Activated CD4-positive, alpha-beta T cell treated with anti-CD3 and anti-CD28 coated beads for 48 hours (primary cell): ENCODE measurements at regions not wholly inside any gene's neighbourhood (a gene's known extent, or its start where the extent isn't known, plus 50 kb on each side); places are given as distances from the start of the nearest gene placed in this dataset.

Experiments used
- DNase-seq: peaks from one replicate; pipeline ENCODE4 v3.0.0-alpha.2; 2020

DNA sequence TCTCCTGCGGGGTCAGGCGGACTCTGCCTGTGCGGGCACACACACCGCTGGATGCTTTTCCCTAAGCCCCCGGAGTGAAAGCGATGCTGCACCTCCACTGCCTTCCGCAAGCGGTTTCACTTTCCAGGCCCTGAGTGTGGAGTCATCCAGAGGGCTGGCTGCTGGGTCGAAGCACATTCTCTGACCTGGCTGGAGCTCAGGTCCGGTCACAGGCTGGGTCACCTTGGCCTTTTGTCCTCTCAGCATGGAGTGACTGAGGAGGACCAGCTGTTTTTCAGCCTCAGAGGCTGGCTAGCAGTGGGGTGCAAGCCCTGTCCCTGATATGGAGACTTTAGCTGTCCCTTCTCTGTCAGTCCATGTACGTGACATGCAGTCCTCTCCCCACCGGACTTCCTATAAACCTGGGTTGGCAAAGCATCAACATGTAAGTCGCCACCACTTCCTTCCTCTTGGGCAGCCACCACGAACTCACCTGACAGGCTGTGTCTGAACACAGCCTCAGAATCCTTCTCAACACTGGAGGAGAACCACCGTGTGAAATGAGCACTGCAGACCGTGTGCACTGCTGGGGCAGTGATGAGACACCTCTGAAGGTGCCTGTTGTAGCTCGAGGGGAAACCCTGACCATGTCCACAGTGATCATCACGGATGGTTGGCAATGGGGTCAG is 51.3 kb downstream of the GADD45G start:
- no peak for DNase-seq

DNA sequence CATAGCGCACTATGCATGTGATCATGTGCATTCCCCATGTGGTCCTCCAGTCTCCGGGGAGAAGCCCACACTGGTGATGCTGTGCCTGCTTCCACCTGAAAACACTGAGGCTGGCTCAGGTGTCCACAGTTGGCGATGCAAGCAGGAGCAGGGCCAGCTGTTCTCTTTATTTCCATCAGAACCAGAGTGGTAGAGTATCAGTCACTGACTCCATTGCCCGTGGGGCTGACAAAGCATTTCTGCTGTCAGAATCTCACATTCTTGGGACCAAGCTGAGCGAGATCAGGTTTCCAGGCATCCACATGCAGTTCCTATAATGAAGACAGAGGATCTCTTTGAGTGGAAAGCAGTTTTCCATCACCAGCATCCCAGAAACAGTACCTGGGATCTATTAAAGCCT is 52.5 kb downstream of the GADD45G start:
- DNase-seq: no peak

DNA sequence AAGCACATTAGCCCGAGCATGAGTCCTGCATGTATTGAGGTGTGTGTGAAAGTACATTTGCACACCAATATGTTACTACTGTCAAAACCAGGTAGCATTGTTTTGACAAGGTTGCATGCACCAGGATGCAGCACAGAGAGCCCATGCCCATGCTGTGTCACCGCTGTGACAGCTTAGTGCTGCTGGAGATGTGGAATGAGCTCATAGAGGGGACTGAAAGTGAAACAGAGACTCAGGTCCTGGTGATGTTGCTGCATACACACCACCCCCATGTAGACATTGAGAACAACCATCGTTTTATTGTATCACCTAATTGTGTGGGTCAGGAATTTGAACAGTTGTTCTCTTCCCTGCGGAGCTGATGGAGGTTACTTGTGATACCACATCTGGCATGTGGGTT is 53.0 kb downstream of the GADD45G start:
- peak; percentile 43 for DNase-seq

DNA sequence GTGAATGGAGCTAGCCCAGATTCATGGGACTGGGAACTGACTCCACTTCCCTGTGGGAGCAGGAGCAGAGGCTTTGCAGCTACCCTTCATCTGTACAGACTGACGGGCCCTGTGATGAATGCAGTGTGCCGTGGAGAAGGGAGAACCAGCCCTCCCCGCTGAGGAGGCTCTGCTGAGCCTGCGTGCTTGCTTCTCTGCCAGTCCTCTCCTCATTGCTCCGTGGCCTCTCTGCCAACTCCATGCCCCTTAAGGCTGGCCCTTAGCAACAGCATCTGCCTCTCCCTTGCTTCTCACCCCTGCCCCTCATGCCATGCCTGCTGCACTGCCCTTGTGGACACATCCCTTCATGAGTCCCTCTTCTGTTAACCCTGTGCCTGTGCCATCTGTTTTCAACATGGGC is 53.6 kb downstream of the GADD45G start:
- DNase-seq: no peak

DNA sequence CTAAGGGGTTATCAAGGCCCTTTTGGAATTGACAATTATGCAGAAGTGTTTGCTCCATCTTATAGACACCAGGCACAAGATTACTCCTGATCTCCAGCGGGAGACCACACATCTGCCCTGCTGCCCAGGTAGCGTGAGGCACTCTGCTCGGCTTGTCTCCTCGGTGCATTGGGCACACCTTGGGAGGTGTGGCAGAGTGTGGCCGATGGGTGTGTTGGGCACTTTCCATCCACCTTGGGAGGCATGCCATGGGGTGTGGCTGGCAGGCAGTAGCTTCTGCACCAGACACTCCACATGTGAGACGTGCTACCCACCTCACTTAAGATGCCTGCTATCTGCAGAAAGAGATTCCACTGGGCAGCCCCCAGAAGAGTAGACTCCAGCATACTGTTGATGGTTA is 54.1 kb downstream of the GADD45G start:
- DNase-seq: no peak

DNA sequence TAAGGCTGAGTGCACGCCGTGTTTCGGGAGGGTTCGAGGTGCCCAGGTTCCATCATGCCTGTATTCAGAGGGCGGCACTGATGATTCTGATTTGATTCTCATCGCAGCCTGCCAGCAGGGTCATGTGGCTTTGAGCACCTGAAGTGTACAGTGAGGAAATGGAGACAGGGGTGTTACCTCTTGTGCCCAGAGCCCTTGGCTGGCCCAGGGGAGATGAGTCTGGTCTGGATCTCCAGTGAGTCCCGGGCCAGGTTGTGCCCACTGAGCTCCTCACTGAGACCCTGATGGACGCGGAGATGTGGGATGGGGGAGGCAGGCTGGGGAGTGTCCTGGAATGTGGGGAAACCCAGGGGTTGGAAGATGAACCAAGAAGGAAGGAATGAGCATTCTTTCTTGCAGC is 54.7 kb downstream of the GADD45G start:
- no peak for DNase-seq

- DNase-seq: no peak
Observed at GRCh38 chr9:89659891-89660685, 55.3 kb downstream of the GADD45G start.

DNA sequence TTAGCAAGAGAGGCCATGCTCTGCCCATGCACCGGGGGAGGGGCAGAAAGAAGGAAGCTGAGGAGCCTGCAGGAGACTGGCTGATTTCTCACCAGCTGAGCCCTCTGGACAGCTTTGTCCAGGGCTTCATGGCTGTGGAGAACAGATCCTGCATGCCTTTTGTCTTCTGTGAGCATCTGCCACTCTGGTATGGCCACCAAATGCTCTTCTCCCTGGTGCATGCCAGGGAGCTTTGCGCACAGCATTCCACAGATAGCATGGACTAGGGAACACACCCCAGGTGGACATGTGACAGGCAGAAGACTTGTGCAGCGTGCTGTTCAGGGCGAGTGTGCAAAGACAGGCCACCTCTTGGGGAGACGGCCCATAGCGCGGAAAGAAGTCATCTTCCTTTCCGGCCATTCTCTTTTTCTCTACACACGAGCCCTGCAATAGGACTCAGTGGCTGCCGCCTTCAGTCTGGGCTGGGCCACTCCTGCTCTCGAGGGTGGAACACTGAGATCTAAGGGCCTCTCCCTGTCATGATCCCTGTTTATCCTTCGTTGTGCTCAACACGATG is 56.7 kb downstream of the GADD45G start:
- DNase-seq: no peak

DNA sequence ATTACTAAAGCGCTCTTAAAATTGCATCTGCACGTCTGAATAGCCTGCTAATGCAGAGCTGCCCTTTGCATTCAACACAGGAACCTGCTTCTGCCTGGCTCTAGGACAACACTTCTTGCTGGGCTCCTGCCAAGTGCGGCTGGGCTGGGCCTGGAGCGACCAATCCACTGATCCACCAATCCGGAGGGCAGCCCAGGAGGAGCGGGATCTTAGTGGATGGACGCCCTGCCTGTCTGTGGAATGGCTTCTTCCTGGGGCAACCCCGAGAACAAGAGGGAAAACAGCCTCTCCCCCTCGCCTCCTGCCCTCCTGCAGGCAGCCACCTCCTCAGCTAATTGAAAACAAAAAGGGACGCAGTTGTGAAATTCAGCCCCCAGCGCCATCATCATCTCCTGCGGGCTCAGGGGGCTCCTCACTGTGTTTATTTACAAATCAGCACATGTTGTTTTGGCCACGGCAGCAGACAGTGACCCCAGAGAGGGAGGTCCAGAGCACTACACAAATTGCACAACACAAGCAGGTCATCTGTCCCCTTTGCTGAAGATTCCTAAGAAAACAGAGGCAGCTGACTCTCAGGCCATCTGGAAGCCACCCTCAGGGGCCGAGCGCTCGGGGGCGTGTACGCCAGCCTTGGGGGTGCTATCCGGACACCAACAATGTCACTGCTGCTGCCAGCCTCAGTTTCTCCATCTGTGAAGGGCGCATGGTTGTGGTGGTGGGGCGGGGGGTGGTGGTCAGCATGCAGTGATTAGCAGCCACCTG is 57.3 kb downstream of the GADD45G start:
- DNase-seq: no peak

GRCh38 chr9:89662718-89663613 is 58.2 kb downstream of the GADD45G start:
- no peak for DNase-seq

DNA sequence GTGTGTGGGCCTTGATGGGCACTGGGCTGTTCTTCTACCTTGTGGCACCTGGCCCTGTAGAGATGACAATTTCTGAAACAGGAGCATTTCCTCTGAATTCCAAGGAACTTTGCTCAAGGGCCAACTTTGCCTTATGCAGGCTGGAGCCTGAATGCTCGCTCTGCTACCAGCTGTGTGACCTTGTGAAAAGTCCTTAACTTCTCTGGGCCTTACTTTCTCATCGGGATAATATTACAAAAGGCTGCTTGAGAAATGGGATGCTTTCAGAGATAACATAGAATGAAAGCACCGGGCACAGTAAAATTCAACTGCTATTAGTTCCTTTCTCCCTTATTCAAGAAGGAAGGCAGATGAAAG is 58.8 kb downstream of the GADD45G start:
- no peak for DNase-seq

DNA sequence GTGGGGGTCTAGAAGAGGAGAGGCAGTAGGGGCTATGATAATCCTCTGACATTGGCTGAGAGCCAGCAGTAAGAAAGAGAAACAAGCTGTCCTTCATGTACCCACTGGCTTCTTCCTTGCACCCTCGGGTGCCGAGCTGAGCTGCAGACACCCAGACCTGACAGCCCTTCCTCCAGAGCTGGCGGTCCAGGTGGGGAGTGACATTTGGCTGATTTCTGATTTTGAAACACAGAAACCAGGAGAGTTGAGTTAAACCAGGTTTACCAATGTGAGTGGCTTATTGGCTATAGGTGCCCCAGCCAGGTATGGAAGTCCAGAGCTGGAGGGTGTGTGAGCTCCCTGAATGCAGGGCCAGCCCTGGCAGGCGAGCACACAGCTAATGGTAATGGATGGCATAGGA is 59.2 kb downstream of the GADD45G start:
- no peak for DNase-seq

DNA sequence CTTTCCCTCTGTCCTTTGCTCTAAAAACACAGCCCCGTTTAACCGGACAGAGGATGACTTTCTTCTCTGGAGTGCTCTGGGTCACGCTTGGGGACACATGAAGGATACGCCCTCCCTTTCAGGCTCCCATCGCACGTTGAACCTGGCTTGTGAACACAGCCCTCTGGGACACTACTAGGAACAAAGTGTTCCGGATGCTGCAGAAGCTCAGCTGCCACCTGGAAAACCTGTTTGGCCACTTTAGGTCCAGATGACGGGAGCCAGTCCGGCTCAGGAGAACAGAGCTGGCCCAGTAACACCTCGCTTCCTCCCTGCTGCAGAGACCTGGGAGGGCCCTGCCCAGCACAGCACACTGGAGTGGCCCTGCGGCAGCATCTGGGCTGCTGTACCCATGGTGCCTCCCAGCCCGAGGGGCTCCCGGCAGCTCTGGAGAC is 60.1 kb downstream of the GADD45G start:
- no peak for DNase-seq

GRCh38 chr9:89666364-89666763 is 61.6 kb downstream of the GADD45G start:
- no peak for DNase-seq

GRCh38 chr9:89666950-89667349 is 62.1 kb downstream of the GADD45G start:
- no peak for DNase-seq

DNA sequence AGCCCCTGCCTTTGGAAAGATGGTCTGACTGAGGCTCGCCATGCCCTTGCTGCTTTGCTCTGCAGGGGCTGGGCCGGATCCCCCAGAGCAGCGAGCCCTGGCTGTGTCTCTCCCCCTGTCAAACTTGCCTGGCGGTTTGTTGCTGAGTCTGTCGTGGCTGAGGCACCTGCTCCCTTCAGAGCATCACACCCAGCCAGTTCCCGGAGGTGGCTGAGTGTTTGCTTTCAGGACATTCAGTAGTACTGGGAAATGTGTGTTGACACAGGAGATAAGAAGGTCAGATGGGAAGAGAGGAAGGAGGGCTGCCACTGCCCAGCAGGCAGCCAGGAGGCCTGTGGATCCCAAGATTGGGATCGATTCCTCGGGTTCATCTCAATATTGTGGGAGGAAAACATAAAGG is 62.9 kb downstream of the GADD45G start:
- DNase-seq: no peak

GRCh38 chr9:89668216-89668865 is 63.5 kb downstream of the GADD45G start:
- DNase-seq: no peak

- no peak for DNase-seq
Observed at GRCh38 chr9:89668866-89669246, 64.0 kb downstream of the GADD45G start.

DNA sequence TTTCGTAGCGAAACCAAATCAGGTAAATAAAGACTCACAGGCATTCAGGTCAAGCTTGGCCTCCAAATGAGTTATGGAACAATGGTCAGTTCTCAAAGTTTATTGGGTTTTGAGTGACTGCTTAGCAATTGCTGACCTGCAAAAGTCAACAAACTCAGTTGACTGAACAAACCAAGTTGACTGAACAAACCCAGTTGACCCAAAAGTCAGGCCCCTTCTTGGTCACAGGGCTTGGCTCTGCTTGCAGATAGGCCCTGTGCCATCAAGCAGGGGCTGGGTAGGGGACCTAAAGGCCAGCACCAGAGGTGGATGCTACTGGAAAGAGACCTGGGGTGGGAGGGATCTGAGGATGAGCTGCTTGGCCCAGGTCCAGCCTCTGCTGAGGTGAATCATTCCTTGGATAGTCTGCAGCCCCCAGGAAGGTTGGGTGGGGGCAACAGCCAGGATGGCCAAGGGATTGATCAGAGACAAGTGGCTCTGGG is 64.6 kb downstream of the GADD45G start:
- DNase-seq: no peak

DNA sequence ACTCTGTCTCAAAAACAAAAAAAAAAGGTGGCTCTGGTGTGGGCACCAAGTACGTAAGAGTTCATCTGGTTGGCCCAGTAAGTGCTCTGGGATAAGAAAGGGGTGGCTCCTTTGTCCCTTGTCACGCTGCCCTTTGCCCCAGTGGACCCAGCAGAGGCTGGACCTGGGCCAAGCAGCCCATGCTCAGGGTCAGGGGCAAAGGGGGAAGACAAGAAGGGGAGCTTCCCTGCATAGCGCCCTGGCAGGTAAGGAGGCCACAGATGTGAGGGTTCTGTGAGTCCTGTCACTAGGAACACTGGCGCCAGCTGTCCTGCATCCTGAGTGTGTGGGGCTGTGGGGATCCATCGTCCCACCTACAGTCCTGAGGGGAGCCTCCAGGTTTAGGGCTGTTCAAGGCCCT is 65.3 kb downstream of the GADD45G start:
- DNase-seq: no peak

GRCh38 chr9:89670801-89671434 is 66.1 kb downstream of the GADD45G start:
- DNase-seq: no peak
